GM12878 (cell line): ENCODE measurements at regions not wholly inside any gene's neighbourhood (a gene's known extent, or its start where the extent isn't known, plus 50 kb on each side); places are given as distances from the start of the nearest gene placed in this dataset.

Source experiments
- ATAC-seq: fragments of 200-7000 bp; cut with Tn5 transposase; 3 replicates; pipeline ENCODE4 v1.9.1; 2020; ENCODE audit warnings: mild to moderate bottlenecking, moderate library complexity
- BruUV-seq: library from RNA; stranded (reverse); fragments of 400-500 nt; replicated peaks from 2 replicates; lab custom pipeline; 2021; lab: Mats Ljungman, UMichigan
- CTCF ChIA-PET: fragments of 300-600 bp; sonication (Branson Sonifier 250); formaldehyde crosslinking; extraction: SDS; loops from one replicate; lab custom pipeline; 2021; ENCODE audit warnings: inconsistent platforms; lab: Yijun Ruan, JAX
- POLR2A ChIA-PET: fragments of 350-600 bp; formaldehyde crosslinking; extraction: SDS; loops from one replicate; lab custom pipeline; 2021; ENCODE audit warnings: inconsistent platforms; lab: Charles Lee
- RAD21 ChIA-PET: fragments of 300-600 bp; sonication (Branson Sonifier 250); formaldehyde crosslinking; loops from one replicate; lab custom pipeline; 2023; ENCODE audit warnings: antibody characterized with exemption; ENCODE audit not compliant: unreplicated experiment; lab: Charles Lee
- SMC1A ChIA-PET: fragments of 300-600 bp; sonication (Branson Sonifier 250); formaldehyde crosslinking; loops from one replicate; lab custom pipeline; 2023; ENCODE audit not compliant: unreplicated experiment, uncharacterized antibody; lab: Charles Lee
- DNase-seq: peaks from one replicate; pipeline ENCODE4 v3.0.0-alpha.2; 2011; ENCODE audit warnings: low read depth, low spot score
- FAIRE-seq: peaks from 3 replicates; lab custom pipeline; 2011; peaks lifted over from hg19 to GRCh38; lab: Jason Lieb, UNC
- H2AFZ ChIP-seq: 2 replicates; pipeline ENCODE4 v1.6.0; 2011; ENCODE audit warnings: low read depth, low read length, control low read depth; ENCODE audit not compliant: control insufficient read depth
- H3K27ac ChIP-seq: 2 replicates; pipeline ENCODE4 v1.5.1; 2011; ENCODE audit warnings: control low read depth; ENCODE audit not compliant: control insufficient read depth, insufficient read depth
- H3K27me3 ChIP-seq, 2 experiments: replicated peaks in 1 of 2; 2 replicates each; pipeline versions ENCODE4 v1.6.0 to v1.6.1; 2011; ENCODE audit warnings: low read length in 1 of 2; ENCODE audit not compliant: control insufficient read depth in 2 of 2, insufficient read depth in 2 of 2
- H3K36me3 ChIP-seq, 2 experiments: 2 replicates each; pipeline ENCODE4 v1.5.1; 2011; ENCODE audit warnings: low read length in 1 of 2; ENCODE audit not compliant: control insufficient read depth in 2 of 2, insufficient read depth in 2 of 2
- H3K4me1 ChIP-seq: 2 replicates; pipeline ENCODE4 v1.6.1; 2011; ENCODE audit warnings: mild to moderate bottlenecking, low read length, moderate library complexity, mixed read lengths; ENCODE audit not compliant: control insufficient read depth, insufficient read depth
- H3K4me2 ChIP-seq: 2 replicates; pipeline ENCODE4 v1.6.0; 2011; ENCODE audit warnings: control low read depth; ENCODE audit not compliant: control insufficient read depth, insufficient read depth
- H3K4me3 ChIP-seq: fragments of 200-600 bp; sonication (generic); 2 replicates; pipeline ENCODE4 v1.5.1; 2016
- H3K79me2 ChIP-seq: 2 replicates; pipeline ENCODE4 v1.6.0; 2011; ENCODE audit warnings: low read length; ENCODE audit not compliant: control insufficient read depth, insufficient read depth
- H3K9ac ChIP-seq: 2 replicates; pipeline ENCODE4 v1.8.0; 2011; ENCODE audit warnings: low read length, control low read depth, mixed read lengths; ENCODE audit not compliant: control insufficient read depth, insufficient read depth
- H3K9me3 ChIP-seq: replicated peaks from 3 replicates; pipeline ENCODE4 v1.5.1; 2011; ENCODE audit warnings: mild to moderate bottlenecking, low read length; ENCODE audit not compliant: control insufficient read depth, insufficient read depth
- H4K20me1 ChIP-seq: 2 replicates; pipeline ENCODE4 v1.6.0; 2011; ENCODE audit not compliant: control insufficient read depth, insufficient read depth
- BHLHE40 ChIP-seq, 2 experiments: fragments of 450-650 bp in 1 of 2; IDR thresholded peaks; 2 replicates each; pipeline ENCODE4 v1.6.1; 2011 to 2017; ENCODE audit warnings: low read depth in 2 of 2, borderline replicate concordance in 1 of 2, improper control_type of control experiment in 1 of 2, low read length in 1 of 2, mild to moderate bottlenecking in 1 of 2
- IRF4 ChIP-seq: IDR thresholded peaks from 2 replicates; pipeline ENCODE4 v1.6.1; 2011; ENCODE audit warnings: low read depth, low read length
- LARP7 ChIP-seq: fragments of 450-650 bp; IDR thresholded peaks from 2 replicates; pipeline ENCODE4 v1.6.1; 2017; ENCODE audit warnings: mild to moderate bottlenecking
- MXI1 ChIP-seq: fragments of 150-350 bp; IDR thresholded peaks from 2 replicates; pipeline ENCODE4 v1.6.1; 2011; ENCODE audit warnings: low read depth, mild to moderate bottlenecking, inconsistent platforms, low read length, improper control_type of control experiment
- MYC ChIP-seq: IDR thresholded peaks from 2 replicates; pipeline ENCODE4 v1.6.1; 2011; ENCODE audit warnings: mild to moderate bottlenecking, low read length, moderate library complexity, inconsistent platforms; ENCODE audit not compliant: insufficient read depth, insufficient replicate concordance, insufficient read length, severe bottlenecking
- NR2C1 ChIP-seq: fragments of 450-650 bp; IDR thresholded peaks from 2 replicates; pipeline ENCODE4 v1.6.1; 2017; ENCODE audit warnings: antibody characterized with exemption, mild to moderate bottlenecking, moderate library complexity
- NR2C2 ChIP-seq: IDR thresholded peaks from 2 replicates; pipeline ENCODE4 v1.6.1; 2011; ENCODE audit warnings: borderline replicate concordance, low read depth; ENCODE audit not compliant: control insufficient read depth, insufficient read length
- NRF1 ChIP-seq: conservative IDR thresholded peaks from 2 replicates; pipeline ENCODE4 v1.6.1; 2011; ENCODE audit warnings: mild to moderate bottlenecking, low read depth, low read length, improper control_type of control experiment
- PKNOX1 ChIP-seq: fragments of 450-650 bp; IDR thresholded peaks from 2 replicates; pipeline ENCODE4 v1.6.1; 2016; ENCODE audit warnings: mild to moderate bottlenecking
- SREBF1 ChIP-seq: IDR thresholded peaks from 2 replicates; pipeline ENCODE4 v1.6.1; 2012; ENCODE audit warnings: mild to moderate bottlenecking, low read length
- YY1 ChIP-seq: IDR thresholded peaks from 2 replicates; pipeline ENCODE4 v1.6.1; 2011; ENCODE audit warnings: low read depth, mild to moderate bottlenecking, low read length
- WGBS: methylation state at CpG from one replicate; pipeline ENCODE4 v1.1.6; 2016; ENCODE audit warnings: low lambda C conversion rate; ENCODE audit not compliant: insufficient replicate concordance, insufficient coverage; ENCODE audit errors: missing lambda C conversion rate; 5-methylcytosine and 5-hydroxymethylcytosine counted together
- in situ Hi-C: fragments of 300-500 bp; cut with MboI; formaldehyde crosslinking; loops from 9 replicates; pipeline ENCODE4 v1.14.3; 2018; ENCODE audit warnings: mixed read lengths
- intact Hi-C: fragments of 100-400 bp; cut with micrococcal nuclease; formaldehyde crosslinking; loops from one replicate; pipeline ENCODE4 v1.14.2; 2022; ENCODE audit not compliant: unreplicated experiment

DNA sequence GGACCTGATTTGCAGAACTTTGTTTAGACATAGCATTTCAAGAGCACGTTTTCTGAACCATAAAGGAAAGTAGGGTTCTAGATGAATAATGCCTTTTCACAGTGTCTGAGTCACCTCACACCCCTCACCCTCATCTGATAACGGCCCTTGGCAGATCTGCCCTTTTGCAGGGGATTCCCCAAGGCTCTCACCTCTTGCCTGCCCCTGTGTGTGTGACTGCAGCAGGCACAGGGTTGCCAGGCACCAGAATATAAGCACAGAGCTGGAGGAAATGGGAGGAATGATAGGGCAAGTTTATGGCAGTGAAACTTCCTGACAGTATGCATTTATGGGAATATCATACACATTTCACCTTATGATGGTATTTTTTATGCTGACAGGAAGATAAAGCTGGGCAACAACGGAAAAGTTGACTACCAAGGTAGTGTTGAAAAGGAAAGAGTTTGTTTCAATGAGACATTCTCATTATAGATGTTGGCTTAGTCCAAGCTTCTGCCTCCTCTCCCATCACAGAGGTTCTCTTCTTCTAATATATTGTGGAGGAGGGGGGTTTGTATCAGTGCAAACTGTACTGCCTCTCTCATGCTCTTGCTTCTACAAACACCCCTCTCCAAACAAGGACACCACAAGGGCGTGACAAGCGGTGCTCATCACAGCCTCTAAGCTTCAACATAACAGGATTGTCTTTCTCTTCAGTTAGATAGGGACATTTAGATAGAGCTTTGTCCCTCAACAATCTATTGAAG, 101.5 kb upstream of the BACH2 start:
- DNase-seq = no peak
- no peak overlapping the region for H3K27ac ChIP-seq
- CTCF ChIA-PET = interaction anchor here (0.5 to 1.4 kb wide), 4 partner anchors 8 to 458 kb away, joined by 3 to 5 read pairs (median 4); no protein-coding TSS in a partner anchor
- TF ChIP-seq BHLHE40 (IDR thresholded peaks at IDR 0.05; ENCODE audit: borderline replicate concordance in 1 of 2, low read depth in 2 of 2, low read length in 1 of 2) (peak in 1 of 2 experiments; percentile 20; a peak in 1 of 4 replicates), IRF4 (no peak), SREBF1 (no peak), NRF1 (no peak)
- TF ChIP-seq, all 136 proteins: peak for 1
- ChIA-PET RAD21 (interaction anchor here (1.9 to 2.0 kb wide), 2 partner anchors 81 to 458 kb away, joined by 4 to 5 read pairs; no protein-coding TSS in a partner anchor), POLR2A (interaction anchor here (0.5 kb wide), 1 partner anchor 429 kb away, joined by 9 read pairs; no protein-coding TSS in a partner anchor), SMC1A (interaction anchor here (0.6 to 2.2 kb wide), 3 partner anchors 79 to 458 kb away, joined by 3 to 8 read pairs (median 4); no protein-coding TSS in a partner anchor)
- Histone ChIP-seq H3K9me3 (no peaks in the 10 kb centered on the region), H3K36me3 (no peaks in the 10 kb centered on the region), H3K4me3 (no peak overlapping the region), H3K9ac (no peak overlapping the region), H2AFZ (no peak overlapping the region), H4K20me1 (no peaks in the 10 kb centered on the region), H3K4me1 (no peaks in the 10 kb centered on the region), H3K4me2 (no peak overlapping the region), H3K27me3 (peaks cover 0 to 7% of the 10 kb centered on the region in 2 experiments; a peak in 2 of 4 replicates), H3K79me2 (no peaks in the 10 kb centered on the region)
- WGBS = 23% methylated on average over 5 of the region's 5 CpGs
- no TSS peak for BruUV-seq
- intact Hi-C loops = no loop called here
- FAIRE-seq (no peak), ATAC-seq (peak; percentile 71)
- in situ Hi-C loops = loop anchor here (10.0 kb wide), 1 partner anchor 453 kb away; no protein-coding TSS in a partner anchor

DNA sequence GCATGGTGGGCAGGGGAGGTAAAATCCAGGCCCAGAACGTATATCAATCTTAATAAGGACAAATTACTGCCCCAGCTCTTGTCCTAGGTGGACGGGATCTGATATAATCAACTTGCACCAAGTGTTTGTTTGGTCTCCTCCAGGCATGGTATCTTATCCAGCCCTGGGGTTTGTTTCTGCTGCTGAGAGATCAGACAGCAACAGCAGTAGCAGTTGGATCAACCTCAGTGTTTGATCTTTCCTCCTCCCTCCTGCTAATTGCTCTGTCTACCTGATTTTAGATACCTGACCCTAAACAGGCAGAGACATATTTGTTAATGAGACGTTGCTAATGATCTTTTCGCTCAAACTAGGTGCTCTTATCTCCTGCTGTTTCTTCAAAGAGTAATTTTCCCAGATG, 100.4 kb upstream of the BACH2 start:
- WGBS = 6% methylated on average over 4 of the region's 4 CpGs
- TF ChIP-seq MYC = no peak
- no peak for TF ChIP-seq NR2C2
- TF ChIP-seq LARP7 = no peak
- no peak for TF ChIP-seq NR2C1
- TF ChIP-seq MXI1 = no peak
- TF ChIP-seq PKNOX1 = no peak
- no peak for TF ChIP-seq YY1

More for the DNA sequence above, 100.4 kb upstream of the BACH2 start:
- Histone ChIP-seq H3K27ac (no peak overlapping the region), H4K20me1 (no peaks in the 10 kb centered on the region), H3K27me3 (peaks cover 0 to 7% of the 10 kb centered on the region in 2 experiments; a peak in 2 of 4 replicates), H3K4me3 (no peak overlapping the region), H2AFZ (no peak overlapping the region), H3K4me2 (no peak overlapping the region), H3K9ac (no peak overlapping the region), H3K79me2 (no peaks in the 10 kb centered on the region), H3K36me3 (no peaks in the 10 kb centered on the region), H3K9me3 (no peaks in the 10 kb centered on the region), H3K4me1 (no peaks in the 10 kb centered on the region)
- ATAC-seq = no peak
- CTCF ChIA-PET = interaction anchor here (1.0 to 1.1 kb wide), 3 partner anchors 9 to 82 kb away, joined by 3 to 5 read pairs (median 4); no protein-coding TSS in a partner anchor
- intact Hi-C loops = no loop called here
- peak; percentile 7 for FAIRE-seq
- POLR2A ChIA-PET = no interaction called here
- no TSS peak for BruUV-seq
- DNase-seq = no peak
- in situ Hi-C loops = loop anchor here (10.0 kb wide), 1 partner anchor 452 kb away; no protein-coding TSS in a partner anchor
- SMC1A ChIA-PET = interaction anchor here (1.2 to 2.2 kb wide), 4 partner anchors 9 to 457 kb away, joined by 3 to 8 read pairs (median 4); no protein-coding TSS in a partner anchor
- RAD21 ChIA-PET = interaction anchor here (1.9 to 2.0 kb wide), 2 partner anchors 82 to 457 kb away, joined by 4 to 5 read pairs; no protein-coding TSS in a partner anchor
